ENCODE measurements at regions not wholly inside any gene's neighbourhood (a gene's known extent, or its start where the extent isn't known, plus 50 kb on each side); places are given as distances from the start of the nearest gene placed in this dataset.

GRCh38 chr2:5986801-5987787 is 294.9 kb downstream of the SOX11 start:
- DNase-seq (ENCODE audit: low read depth), result no peak

- no peak for DNase-seq (ENCODE audit: low read depth)
Measured at GRCh38 chr2:5988120-5988519, 295.9 kb downstream of the SOX11 start.

- no peak for DNase-seq (ENCODE audit: low read depth)
Measured at GRCh38 chr2:5990086-5990485, 297.9 kb downstream of the SOX11 start.

- DNase-seq (ENCODE audit: low read depth), result no peak
Measured at GRCh38 chr2:5991305-5991968, 299.3 kb downstream of the SOX11 start.

GRCh38 chr2:5995832-5996231 is 303.6 kb downstream of the SOX11 start:
- DNase-seq (ENCODE audit: low read depth), result no peak

GRCh38 chr2:6008186-6008585 is 316.0 kb downstream of the SOX11 start:
- no peak for DNase-seq (ENCODE audit: low read depth)

GRCh38 chr2:6008726-6009125 is 316.5 kb downstream of the SOX11 start:
- DNase-seq (ENCODE audit: low read depth), result no peak

GRCh38 chr2:6010163-6010562 is 318.0 kb downstream of the SOX11 start:
- DNase-seq (ENCODE audit: low read depth), result no peak

GRCh38 chr2:6011921-6012320 is 319.7 kb downstream of the SOX11 start:
- DNase-seq (ENCODE audit: low read depth), result no peak

- DNase-seq (ENCODE audit: low read depth), result no peak
Measured at GRCh38 chr2:6017736-6018286, 325.6 kb downstream of the SOX11 start.

- DNase-seq (ENCODE audit: low read depth), result no peak
Measured at GRCh38 chr2:6024229-6024628, 332.0 kb downstream of the SOX11 start.

- no peak for DNase-seq (ENCODE audit: low read depth)
Measured at GRCh38 chr2:6024784-6025183, 332.6 kb downstream of the SOX11 start.

- no peak for DNase-seq (ENCODE audit: low read depth)
Measured at GRCh38 chr2:6025391-6025790, 333.2 kb downstream of the SOX11 start.

- no peak for DNase-seq (ENCODE audit: low read depth)
Measured at GRCh38 chr2:6027066-6027465, 334.9 kb downstream of the SOX11 start.

- no peak for DNase-seq (ENCODE audit: low read depth)
Measured at GRCh38 chr2:6031200-6031867, 339.1 kb downstream of the SOX11 start.

GRCh38 chr2:6036211-6036610 is 344.0 kb downstream of the SOX11 start:
- DNase-seq (ENCODE audit: low read depth), result no peak

- no peak for DNase-seq (ENCODE audit: low read depth)
Measured at GRCh38 chr2:6043238-6043637, 351.1 kb downstream of the SOX11 start.

- no peak for DNase-seq (ENCODE audit: low read depth)
Measured at GRCh38 chr2:6052649-6053048, 360.5 kb downstream of the SOX11 start.

- DNase-seq (ENCODE audit: low read depth), result no peak
Measured at GRCh38 chr2:6053743-6054142, 361.6 kb downstream of the SOX11 start.

GRCh38 chr2:6054161-6054671 is 362.0 kb downstream of the SOX11 start:
- no peak for DNase-seq (ENCODE audit: low read depth)

- DNase-seq (ENCODE audit: low read depth), result no peak
Measured at GRCh38 chr2:6060992-6061663, 368.9 kb downstream of the SOX11 start.
